IPS-NIHi11 (cell line): ENCODE measurements at regions not wholly inside any gene's neighbourhood (a gene's known extent, or its start where the extent isn't known, plus 50 kb on each side); places are given as distances from the start of the nearest gene placed in this dataset.
A peak's percentile ranks its signal among the peaks of the same experiment; 100 is the strongest.
"Not testable (repeated sequence)": the region's sequence is repeated elsewhere in the genome, so short reads cannot be mapped to it uniquely, and the experiment has no call there.

Source experiments
- DNase-seq: peaks from one replicate; pipeline ENCODE4 v3.0.0; 2012; ENCODE audit warnings: mixed read lengths, low spot score

DNA sequence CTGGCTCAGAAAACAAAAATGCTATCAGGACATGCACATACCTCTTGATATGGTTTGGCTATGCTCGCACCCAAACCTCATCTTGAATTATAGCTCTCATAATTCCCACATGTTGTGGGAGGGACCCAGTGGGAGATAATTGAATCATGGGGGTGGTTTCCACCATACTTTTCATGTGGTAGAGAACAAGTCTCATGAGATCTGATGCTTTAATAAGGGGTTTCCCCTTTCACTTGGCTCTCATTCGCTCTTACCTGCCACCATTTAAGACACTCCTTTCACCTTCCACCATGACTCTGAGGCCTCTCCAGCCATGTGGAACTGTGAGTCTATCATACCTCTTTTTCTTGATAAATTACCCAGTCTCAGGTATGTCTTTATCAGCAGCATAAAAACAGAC lies 958.6 kb downstream of the TRAM1L1 start:
- DNase-seq: no peak

- no peak for DNase-seq
Observed at GRCh38 chr4:116122124-116122523, 963.3 kb downstream of the TRAM1L1 start.

DNA sequence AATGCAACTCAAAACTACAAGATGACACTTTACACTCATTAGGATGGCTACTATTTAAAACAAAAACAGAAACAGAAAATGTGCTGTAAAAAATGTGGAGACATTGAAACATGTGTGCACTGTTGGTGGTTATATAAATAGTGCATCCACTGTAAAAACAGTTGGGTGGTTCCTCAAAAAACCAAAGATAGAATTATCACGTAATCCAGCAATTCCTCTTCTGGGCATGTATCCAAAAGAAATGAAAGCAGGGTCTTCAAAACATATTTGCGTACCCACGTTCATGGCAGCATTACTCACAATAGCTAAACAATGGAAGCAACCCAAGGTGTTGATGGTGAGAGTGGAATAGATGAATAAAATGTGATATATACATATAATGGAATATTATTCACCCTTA lies 967.2 kb downstream of the TRAM1L1 start:
- no peak for DNase-seq

- not testable (repeated sequence) for DNase-seq
Observed at GRCh38 chr4:116112861-116113260, 972.5 kb downstream of the TRAM1L1 start.

DNA sequence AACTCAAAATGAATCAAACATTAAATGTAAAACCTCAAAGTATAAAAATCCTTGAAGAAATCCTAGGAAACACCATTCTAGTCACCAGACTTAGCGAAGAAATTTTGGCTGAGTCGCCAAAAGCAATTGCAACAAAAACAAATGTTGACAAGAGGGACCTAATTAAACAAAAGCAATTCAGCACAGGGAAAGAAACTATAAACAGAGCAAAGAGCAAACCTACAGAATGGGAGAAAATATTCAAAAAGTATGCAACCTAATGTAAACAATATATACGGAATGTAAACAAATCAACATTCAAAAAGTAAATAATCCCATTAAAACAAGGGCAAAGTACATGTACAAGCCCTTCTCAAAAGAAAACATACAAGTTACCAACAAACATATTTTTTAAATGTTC lies 974.7 kb downstream of the TRAM1L1 start:
- no peak for DNase-seq

DNA sequence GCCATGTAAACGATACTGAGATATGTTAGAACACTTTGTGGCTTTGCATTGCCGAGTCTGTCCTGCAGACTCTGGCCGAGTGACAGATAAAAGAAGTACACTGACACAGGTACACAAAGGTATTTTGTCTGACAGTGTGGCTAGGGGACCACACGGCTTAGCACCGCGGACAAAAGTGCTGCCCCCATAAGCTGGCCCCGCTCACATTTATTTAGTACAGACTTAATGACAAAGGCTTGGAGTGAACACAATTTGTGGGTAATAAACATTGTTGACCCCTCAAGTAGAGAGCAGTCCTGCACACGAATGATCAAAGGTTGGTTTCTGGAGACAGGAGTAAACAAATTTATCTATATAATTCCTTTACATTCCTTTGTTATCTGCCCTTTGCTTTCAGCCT lies 976.8 kb downstream of the TRAM1L1 start:
- DNase-seq: no peak

- DNase-seq: no peak
Observed at GRCh38 chr4:116101321-116101720, 984.1 kb downstream of the TRAM1L1 start.

DNA sequence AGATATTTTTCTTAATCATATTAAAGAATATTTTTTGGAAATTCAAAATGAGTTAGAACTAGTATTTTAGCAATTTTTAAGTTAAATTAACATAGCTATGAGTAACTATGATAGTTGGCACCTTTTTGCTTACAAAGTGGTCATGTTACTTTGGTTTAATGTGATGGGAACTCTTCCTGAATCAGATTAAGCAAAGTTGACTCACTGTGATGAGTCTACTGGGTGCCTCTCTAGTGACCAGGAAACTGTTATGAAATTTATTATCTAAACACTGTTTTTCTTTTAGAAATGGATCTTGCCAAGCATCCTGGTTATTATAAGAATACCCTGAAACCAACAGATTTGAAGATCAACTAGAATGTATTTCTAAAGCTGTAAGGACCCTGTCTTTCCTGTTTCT lies 985.8 kb downstream of the TRAM1L1 start:
- no peak for DNase-seq

DNA sequence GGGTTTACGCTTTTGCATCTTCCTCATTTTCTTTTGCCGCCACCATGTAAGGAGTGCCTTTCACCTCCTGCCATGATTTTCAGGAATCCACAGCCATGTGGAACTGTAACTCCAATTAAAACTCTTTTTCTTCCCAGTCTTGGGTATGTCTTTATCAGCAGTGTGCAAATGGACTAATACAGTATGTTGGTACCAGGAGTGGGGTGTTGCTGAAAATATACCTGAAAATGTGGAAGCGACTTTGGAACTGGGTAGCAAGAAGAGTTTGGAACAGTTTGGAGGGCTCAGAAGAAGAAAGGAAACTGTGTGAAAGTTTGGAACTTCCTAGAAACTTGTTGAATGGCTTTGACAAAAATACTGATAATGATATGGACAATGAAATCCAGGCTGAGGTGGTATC lies 983.9 kb upstream of the NDST4 start:
- DNase-seq: not testable (repeated sequence)

- no peak for DNase-seq
Observed at GRCh38 chr4:116092961-116093360, 979.5 kb upstream of the NDST4 start.

DNA sequence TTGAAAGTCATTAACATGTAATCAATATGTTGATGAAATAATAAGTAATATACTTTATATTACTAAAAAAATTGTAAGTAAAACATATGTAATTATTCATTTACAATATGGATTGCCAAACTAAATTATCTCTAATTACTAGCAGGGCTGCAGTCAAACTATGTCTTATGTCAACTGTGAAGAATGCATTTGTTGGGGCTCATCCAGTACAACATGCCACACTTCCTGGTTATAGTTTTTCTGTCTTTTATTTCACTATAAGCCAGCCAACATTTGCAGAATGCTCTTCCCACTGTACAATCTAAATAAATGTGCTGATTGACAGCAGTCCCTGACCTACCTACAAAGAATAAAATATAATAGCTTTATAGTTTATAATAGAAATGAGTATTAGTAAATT lies 975.4 kb upstream of the NDST4 start:
- DNase-seq: no peak

GRCh38 chr4:116082808-116083366 lies 969.5 kb upstream of the NDST4 start:
- DNase-seq: no peak

DNA sequence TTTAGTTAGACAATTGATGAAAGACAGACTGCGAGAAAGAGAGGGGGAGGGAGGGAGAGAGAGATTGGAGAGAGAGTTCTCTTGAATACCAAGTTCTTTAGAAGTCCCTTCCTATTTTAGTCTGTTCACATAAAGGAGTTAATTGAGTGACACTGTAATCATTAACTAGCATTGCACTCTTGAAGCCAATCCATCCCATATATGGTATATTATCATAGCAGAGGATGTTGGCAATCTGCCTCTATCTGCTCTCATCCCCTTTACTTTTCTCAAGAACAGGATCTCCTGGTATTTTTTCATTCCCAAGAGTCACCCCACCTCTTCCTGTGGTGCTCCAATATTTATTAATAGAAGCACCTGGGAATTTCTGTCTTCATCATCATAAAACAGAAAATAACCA lies 959.6 kb upstream of the NDST4 start:
- DNase-seq: no peak

DNA sequence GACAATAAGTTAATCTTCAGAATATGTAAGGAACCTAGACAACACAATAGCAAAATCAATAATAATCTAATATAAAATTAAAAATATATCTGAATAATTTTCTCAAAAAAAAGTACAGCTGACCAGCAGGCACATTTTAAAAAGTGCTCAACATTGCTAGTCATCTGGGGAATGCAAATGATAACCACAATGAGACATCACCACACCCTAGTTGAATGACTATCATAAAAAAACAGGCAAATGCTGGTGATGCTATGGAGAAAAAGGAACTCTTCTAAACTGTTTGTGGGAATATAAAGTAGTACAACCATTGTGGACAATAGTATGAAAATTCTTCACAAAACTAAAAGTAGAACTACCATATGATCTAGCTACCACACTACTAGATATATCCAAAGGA lies 956.9 kb upstream of the NDST4 start:
- DNase-seq: no peak

- DNase-seq: peak; percentile 8
Observed at GRCh38 chr4:116066711-116067245, 953.4 kb upstream of the NDST4 start.

DNA sequence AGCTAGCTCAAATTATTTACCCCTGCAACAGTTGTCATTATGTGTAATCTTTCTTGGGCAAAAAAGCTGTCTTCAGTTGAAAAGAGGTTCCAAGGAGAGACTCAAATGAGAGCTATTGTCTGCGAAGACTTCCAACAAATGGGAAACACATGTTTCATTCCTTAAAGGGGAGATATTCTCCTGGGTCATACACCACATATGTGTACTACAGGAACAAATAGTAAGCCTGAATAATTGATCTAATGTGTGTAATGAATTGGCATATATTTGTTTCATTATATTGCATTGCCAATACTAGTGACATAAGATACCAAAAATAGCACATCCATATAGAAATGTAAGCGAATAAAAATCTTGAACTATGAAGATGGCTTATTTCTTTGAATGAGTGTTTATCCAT lies 950.9 kb upstream of the NDST4 start:
- no peak for DNase-seq

DNA sequence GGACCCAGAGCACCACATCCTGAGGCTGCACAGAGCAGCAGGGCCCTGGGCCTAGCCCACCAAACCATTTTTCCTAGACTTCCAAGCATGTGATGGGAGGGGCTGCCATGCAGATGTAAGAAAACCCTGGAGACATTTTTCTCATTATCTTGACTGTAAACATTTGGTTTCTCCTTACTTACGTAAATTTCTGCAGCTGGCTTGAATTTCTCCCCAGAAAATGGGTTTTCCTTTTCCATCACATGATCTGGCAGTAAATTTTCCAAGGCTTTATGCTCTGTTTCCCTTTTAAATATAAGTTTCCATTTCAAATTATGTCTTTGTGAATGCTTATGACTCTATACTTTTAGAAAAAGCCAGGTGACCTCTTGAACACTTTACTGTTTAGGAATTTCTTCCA lies 945.9 kb upstream of the NDST4 start:
- DNase-seq: no peak

DNA sequence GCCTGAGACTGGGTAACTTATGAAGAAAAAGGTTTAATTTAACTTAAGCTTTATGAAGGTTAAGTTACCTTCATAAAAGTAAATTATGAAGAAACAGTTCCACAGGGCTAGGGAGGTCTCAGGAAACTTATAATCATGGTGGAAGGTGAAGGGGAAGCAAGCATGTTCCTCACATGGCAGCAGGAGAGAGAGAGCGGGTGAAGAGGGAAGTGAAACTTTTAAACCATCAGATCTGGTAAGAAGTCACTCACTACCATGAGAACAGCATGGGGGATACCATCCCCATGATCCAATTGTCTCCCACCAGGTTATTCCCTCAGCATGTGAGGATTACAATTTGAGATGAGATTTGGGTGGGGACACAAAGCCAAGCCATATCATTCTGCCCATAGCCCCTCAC lies 944.7 kb upstream of the NDST4 start:
- no peak for DNase-seq

GRCh38 chr4:116055857-116056827 lies 942.7 kb upstream of the NDST4 start:
- no peak for DNase-seq

DNA sequence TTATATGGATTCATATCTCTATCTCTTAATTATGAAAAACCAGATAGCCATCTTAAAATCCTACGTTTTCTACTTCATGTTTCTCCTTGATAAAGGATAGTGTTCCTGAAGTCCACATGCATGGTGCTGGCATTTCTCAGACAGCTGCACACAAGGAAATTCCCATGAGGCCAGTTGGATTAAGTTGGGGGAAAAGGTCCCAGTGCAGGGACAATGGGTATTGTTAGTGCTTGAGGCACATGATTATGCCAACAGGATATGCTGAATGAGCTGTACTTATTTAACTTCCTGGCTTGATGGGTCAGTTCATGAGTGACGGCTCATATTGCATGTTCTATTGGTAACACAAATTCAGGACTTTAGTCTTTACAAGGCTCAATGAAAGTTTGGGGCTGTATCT lies 913.9 kb upstream of the NDST4 start:
- DNase-seq: no peak

GRCh38 chr4:116024954-116025708 lies 911.7 kb upstream of the NDST4 start:
- DNase-seq: no peak

- no peak for DNase-seq
Observed at GRCh38 chr4:116023049-116023448, 909.6 kb upstream of the NDST4 start.
